ENCODE measurements at regions not wholly inside any gene's neighbourhood (a gene's known extent, or its start where the extent isn't known, plus 50 kb on each side); places are given as distances from the start of the nearest gene placed in this dataset.

DNA sequence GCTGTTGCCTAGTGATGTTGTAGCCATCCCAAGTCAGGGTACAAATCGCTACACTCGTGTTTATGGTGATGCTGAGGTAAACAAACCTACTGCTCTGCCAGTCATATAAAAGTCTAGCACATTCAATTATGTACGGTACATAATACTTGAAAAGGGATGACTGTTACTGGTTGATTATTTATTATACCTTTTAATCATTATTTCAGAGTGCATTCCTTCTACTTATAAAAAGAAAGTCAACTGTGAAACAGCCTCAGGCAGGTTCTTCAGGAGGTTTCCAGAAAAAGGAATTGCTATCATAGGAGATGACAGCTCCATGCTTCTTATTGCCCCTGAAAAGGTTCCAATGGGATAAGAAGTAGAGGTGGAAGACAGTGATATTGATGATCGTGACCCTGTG is 652.5 kb upstream of the KIRREL3 start:
- H4K20me1 ChIP-seq (ENCODE audit: insufficient read depth) = no peaks in the 10 kb centered on the region
- POLR2A ChIA-PET = no interaction called here
- H3K9me2 ChIP-seq = no peaks in the 10 kb centered on the region
- H2AFZ ChIP-seq (ENCODE audit: low read depth) = no peak overlapping the region
- H3K36me3 ChIP-seq (replicated peaks in 1 of 2; ENCODE audit: control insufficient read depth in 1 of 2, insufficient read depth in 2 of 2, low read length in 1 of 2) = no peaks in the 10 kb centered on the region
- CTCF ChIA-PET = no interaction called here
- H3K9ac ChIP-seq = no peak overlapping the region
- H3K27ac ChIP-seq (ENCODE audit: low read depth in 2 of 2, low read length in 1 of 2) = no peak overlapping the region
- no peak for DNase-seq
- H3K9me3 ChIP-seq = no peaks in the 10 kb centered on the region
- H3K27me3 ChIP-seq (ENCODE audit: insufficient read depth) = no peaks in the 10 kb centered on the region
- TF ChIP-seq TCF12 (IDR thresholded peaks at IDR 0.05) (no peak), GATA2 (CRISPR knock-in tag; IDR thresholded peaks at IDR 0.05) (no peak), FOXM1 (IDR thresholded peaks at IDR 0.05; ENCODE audit: low read depth) (no peak), YY1 (IDR thresholded peaks at IDR 0.05; ENCODE audit: low read depth) (no peak), MEF2A (IDR thresholded peaks at IDR 0.05; ENCODE audit: borderline replicate concordance, low read depth) (no peak), MXI1 (IDR thresholded peaks at IDR 0.05; ENCODE audit: low read depth, low read length) (no peak), FOXJ3 (CRISPR knock-in tag; IDR thresholded peaks at IDR 0.05) (no peak)
- TF ChIP-seq, protein P1, sequence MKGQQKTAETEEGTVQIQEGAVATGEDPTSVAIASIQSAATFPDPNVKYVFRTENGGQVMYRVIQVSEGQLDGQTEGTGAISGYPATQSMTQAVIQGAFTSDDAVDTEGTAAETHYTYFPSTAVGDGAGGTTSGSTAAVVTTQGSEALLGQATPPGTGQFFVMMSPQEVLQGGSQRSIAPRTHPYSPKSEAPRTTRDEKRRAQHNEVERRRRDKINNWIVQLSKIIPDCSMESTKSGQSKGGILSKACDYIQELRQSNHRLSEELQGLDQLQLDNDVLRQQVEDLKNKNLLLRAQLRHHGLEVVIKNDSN (IDR thresholded peaks at IDR 0.05; ENCODE audit: borderline replicate concordance, low read depth) = no peak
- TF ChIP-seq, protein P2, sequence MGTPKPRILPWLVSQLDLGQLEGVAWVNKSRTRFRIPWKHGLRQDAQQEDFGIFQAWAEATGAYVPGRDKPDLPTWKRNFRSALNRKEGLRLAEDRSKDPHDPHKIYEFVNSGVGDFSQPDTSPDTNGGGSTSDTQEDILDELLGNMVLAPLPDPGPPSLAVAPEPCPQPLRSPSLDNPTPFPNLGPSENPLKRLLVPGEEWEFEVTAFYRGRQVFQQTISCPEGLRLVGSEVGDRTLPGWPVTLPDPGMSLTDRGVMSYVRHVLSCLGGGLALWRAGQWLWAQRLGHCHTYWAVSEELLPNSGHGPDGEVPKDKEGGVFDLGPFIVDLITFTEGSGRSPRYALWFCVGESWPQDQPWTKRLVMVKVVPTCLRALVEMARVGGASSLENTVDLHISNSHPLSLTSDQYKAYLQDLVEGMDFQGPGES (IDR thresholded peaks at IDR 0.05; ENCODE audit: low read depth, low read length) = no peak
- TF ChIP-seq, protein P3, sequence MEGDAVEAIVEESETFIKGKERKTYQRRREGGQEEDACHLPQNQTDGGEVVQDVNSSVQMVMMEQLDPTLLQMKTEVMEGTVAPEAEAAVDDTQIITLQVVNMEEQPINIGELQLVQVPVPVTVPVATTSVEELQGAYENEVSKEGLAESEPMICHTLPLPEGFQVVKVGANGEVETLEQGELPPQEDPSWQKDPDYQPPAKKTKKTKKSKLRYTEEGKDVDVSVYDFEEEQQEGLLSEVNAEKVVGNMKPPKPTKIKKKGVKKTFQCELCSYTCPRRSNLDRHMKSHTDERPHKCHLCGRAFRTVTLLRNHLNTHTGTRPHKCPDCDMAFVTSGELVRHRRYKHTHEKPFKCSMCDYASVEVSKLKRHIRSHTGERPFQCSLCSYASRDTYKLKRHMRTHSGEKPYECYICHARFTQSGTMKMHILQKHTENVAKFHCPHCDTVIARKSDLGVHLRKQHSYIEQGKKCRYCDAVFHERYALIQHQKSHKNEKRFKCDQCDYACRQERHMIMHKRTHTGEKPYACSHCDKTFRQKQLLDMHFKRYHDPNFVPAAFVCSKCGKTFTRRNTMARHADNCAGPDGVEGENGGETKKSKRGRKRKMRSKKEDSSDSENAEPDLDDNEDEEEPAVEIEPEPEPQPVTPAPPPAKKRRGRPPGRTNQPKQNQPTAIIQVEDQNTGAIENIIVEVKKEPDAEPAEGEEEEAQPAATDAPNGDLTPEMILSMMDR (IDR thresholded peaks at IDR 0.05) = no peak
- TF ChIP-seq, protein P4, sequence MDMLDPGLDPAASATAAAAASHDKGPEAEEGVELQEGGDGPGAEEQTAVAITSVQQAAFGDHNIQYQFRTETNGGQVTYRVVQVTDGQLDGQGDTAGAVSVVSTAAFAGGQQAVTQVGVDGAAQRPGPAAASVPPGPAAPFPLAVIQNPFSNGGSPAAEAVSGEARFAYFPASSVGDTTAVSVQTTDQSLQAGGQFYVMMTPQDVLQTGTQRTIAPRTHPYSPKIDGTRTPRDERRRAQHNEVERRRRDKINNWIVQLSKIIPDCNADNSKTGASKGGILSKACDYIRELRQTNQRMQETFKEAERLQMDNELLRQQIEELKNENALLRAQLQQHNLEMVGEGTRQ (IDR thresholded peaks at IDR 0.05; ENCODE audit: borderline replicate concordance, low read depth, low read length) = no peak
- WGBS (ENCODE audit: low lambda C conversion rate) = 30% methylated on average over 4 of the region's 4 CpGs
- no peaks in the 10 kb centered on the region for H3F3A ChIP-seq (replicated peaks; ENCODE audit: insufficient read depth)
- H3K4me3 ChIP-seq (ENCODE audit: low read depth in 2 of 2, low read length in 1 of 2) = no peak overlapping the region
- no peak overlapping the region for H3K4me2 ChIP-seq
- no peaks in the 10 kb centered on the region for H3K79me2 ChIP-seq (ENCODE audit: insufficient read depth)
- H3K4me1 ChIP-seq (ENCODE audit: control insufficient read depth in 1 of 2, insufficient read depth in 2 of 2, low read depth in 1 of 2, low read length in 1 of 2) = no peaks in the 10 kb centered on the region; a peak in 1 of 4 replicates

DNA sequence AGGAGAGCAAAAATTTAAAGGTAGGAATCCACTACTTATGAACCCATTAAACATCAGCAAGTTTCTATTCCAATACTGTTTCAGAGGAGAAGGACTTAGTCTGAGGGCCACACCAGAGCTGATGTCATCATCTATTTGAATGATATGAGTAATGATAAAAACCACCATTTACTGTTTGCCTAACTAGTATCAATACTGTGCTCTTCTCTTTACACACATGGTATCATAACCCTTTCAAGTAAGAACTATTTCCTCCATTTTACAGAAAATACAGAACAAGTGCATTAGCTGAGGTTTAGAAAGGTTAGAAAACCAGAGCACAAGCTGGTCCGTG is 651.3 kb upstream of the KIRREL3 start:
- Histone ChIP-seq H3K9me3 (no peaks in the 10 kb centered on the region), H3K4me3 (ENCODE audit: low read depth in 2 of 2, low read length in 1 of 2) (no peak overlapping the region), H3K4me2 (no peak overlapping the region), H3K4me1 (ENCODE audit: control insufficient read depth in 1 of 2, insufficient read depth in 2 of 2, low read depth in 1 of 2, low read length in 1 of 2) (no peaks in the 10 kb centered on the region; a peak in 1 of 4 replicates), H3K9ac (no peak overlapping the region), H3K79me2 (ENCODE audit: insufficient read depth) (no peaks in the 10 kb centered on the region), H3K27me3 (ENCODE audit: insufficient read depth) (no peaks in the 10 kb centered on the region), H3K36me3 (replicated peaks in 1 of 2; ENCODE audit: control insufficient read depth in 1 of 2, insufficient read depth in 2 of 2, low read length in 1 of 2) (no peaks in the 10 kb centered on the region), H2AFZ (ENCODE audit: low read depth) (no peak overlapping the region; the same call in 1 of the 2 replicates), H3F3A (replicated peaks; ENCODE audit: insufficient read depth) (no peaks in the 10 kb centered on the region), H3K27ac (ENCODE audit: low read depth in 2 of 2, low read length in 1 of 2) (no peak overlapping the region), H3K9me2 (no peaks in the 10 kb centered on the region), H4K20me1 (ENCODE audit: insufficient read depth) (no peaks in the 10 kb centered on the region)
- ChIA-PET CTCF (interaction anchor here (0.8 kb wide), 1 partner anchor 10 kb away, joined by 3 read pairs; no protein-coding TSS in a partner anchor), POLR2A (no interaction called here)
- DNase-seq = no peak
- 14% methylated on average over 1 of the region's 1 CpG for WGBS (ENCODE audit: low lambda C conversion rate)
- no peak for TF ChIP-seq FOXM1 (IDR thresholded peaks at IDR 0.05; ENCODE audit: low read depth)
- TF ChIP-seq, protein P1 (IDR thresholded peaks at IDR 0.05; ENCODE audit: borderline replicate concordance, low read depth) = no peak
- TF ChIP-seq, protein P5, sequence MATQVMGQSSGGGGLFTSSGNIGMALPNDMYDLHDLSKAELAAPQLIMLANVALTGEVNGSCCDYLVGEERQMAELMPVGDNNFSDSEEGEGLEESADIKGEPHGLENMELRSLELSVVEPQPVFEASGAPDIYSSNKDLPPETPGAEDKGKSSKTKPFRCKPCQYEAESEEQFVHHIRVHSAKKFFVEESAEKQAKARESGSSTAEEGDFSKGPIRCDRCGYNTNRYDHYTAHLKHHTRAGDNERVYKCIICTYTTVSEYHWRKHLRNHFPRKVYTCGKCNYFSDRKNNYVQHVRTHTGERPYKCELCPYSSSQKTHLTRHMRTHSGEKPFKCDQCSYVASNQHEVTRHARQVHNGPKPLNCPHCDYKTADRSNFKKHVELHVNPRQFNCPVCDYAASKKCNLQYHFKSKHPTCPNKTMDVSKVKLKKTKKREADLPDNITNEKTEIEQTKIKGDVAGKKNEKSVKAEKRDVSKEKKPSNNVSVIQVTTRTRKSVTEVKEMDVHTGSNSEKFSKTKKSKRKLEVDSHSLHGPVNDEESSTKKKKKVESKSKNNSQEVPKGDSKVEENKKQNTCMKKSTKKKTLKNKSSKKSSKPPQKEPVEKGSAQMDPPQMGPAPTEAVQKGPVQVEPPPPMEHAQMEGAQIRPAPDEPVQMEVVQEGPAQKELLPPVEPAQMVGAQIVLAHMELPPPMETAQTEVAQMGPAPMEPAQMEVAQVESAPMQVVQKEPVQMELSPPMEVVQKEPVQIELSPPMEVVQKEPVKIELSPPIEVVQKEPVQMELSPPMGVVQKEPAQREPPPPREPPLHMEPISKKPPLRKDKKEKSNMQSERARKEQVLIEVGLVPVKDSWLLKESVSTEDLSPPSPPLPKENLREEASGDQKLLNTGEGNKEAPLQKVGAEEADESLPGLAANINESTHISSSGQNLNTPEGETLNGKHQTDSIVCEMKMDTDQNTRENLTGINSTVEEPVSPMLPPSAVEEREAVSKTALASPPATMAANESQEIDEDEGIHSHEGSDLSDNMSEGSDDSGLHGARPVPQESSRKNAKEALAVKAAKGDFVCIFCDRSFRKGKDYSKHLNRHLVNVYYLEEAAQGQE (IDR thresholded peaks at IDR 0.05; ENCODE audit: low read depth, low read length) = no peak
- TF ChIP-seq, protein P3 (IDR thresholded peaks at IDR 0.05) = no peak
- TF ChIP-seq MXI1 (IDR thresholded peaks at IDR 0.05; ENCODE audit: low read depth, low read length) = no peak

Measured in SK-N-SH (cell line).